GM18519 (cell line): ENCODE measurements at regions not wholly inside any gene's neighbourhood (a gene's known extent, or its start where the extent isn't known, plus 50 kb on each side); places are given as distances from the start of the nearest gene placed in this dataset.
A peak's percentile ranks its signal among the peaks of the same experiment; 100 is the strongest.
"Not testable (repeated sequence)": the region's sequence is repeated elsewhere in the genome, so short reads cannot be mapped to it uniquely, and the experiment has no call there.

ENCODE experiments used
- ATAC-seq: cut with Tn5 transposase; IDR thresholded peaks from one replicate; pipeline ENCODE4 v1.9.1; 2021; ENCODE audit warnings: mild to moderate bottlenecking, moderate library complexity; ENCODE audit not compliant: unreplicated experiment, low FRiP score

DNA sequence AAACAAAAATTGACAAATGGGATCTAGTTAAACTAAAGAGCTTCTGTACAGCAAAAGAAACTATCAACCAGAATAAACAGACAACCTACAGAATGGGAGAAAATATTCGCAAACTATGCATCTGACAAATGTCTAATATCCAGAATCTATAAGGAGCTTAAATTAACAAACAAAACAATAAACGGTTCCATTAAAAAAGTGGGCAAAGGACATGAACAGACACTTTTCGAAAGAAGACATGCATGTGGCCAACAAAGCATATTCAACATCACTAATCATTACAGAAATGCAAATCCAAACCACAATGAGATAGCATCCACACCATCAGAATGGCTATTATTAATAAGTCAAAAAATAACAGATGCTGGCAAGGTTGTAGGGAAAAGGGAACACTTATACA is 50.5 kb upstream of the MED13L start:
- ATAC-seq, result not testable (repeated sequence)

DNA sequence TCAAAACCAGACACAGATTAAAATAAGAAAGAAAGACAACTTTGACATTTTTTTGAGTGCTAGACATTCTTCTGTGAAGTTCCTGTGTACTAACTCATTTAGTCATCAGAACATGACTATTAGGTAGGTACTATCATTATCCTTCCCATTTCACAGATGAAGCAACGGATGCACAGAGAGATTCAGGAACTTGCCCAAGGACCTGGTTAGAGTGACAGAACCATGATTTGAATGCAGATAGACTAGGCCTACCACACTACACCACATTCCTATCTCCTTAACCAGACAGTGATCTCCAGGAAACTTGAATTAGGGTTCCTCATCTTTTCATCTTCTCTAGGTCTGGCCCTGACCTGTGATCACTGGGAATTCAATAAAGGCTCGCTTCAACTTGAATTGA is 54.4 kb upstream of the MED13L start:
- no peak for ATAC-seq

DNA sequence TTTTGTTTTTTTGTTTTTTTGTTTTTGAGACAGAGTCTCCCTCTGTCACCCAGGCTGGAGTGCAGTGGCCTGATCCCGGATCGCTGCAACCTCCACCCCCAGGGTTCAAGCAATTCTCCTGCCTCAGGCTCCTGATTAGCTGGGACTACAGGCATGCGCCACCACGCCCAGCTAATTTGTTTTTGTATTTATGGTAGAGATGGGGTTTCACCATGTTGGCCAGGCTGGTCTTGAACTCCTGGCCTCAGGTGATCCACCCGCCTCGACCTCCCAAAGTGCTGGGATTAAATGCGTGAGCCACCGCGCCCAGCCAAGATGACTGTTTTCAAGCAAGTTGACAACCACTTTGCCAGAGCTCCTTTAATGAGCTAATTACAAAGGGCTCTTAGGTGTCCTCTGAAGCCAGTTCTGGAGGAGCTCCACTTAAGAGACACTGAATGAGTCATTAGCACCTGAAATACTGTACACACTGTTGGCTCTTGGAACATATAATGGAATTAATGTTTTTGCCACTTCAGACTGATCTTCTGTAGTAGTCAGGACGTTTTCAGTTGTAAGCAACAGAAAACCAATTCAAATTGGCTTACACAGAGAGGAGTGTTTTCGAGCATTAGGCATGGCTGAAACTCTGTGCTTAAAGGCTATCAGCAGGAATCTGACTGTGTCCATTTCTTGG is 55.4 kb upstream of the MED13L start:
- no peak for ATAC-seq

DNA sequence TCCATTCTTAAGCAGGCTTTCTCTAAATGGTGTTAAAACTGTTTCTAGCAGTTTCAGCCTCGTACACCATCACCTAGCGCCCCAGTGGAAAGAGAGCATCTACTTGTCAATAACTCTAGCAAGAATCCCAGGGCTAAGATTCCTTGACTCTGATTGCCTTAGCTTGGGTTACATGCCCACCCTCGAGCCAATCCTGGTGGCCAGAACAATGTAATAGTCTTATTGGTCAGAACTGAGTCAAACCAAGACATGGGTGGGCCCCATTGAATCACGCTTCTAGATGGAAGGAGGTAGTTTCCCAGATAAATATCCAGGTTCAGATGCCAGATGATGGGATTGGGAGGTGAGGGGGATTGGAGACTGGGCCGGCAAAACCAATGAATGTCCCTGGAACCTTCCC is 55.9 kb upstream of the MED13L start:
- ATAC-seq, result no peak

DNA sequence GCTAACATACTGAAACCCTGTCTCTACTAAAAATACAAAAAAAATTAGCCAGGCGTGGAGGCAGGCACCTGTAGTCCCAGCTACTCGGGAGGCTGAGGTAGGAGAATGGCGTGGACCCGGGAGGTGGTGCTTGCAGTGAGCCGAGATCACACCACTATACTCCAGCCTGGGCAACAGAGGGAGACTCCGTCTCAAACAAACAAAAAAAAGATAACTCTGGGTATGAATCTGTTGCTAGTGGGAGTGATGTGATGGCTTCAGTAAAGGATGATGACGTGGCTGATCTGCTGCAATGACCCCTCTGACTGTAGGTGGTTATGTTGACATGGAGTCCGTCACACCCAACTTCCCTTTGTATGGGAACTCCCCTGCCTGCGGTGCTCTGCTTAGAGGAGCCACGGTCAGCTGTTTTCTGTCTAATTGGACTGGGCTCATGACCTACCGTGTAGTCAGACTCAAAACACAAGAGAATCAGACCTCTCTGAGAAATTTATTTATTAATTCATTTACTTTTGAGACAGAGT is 59.1 kb upstream of the MED13L start:
- peak; percentile 86 for ATAC-seq

DNA sequence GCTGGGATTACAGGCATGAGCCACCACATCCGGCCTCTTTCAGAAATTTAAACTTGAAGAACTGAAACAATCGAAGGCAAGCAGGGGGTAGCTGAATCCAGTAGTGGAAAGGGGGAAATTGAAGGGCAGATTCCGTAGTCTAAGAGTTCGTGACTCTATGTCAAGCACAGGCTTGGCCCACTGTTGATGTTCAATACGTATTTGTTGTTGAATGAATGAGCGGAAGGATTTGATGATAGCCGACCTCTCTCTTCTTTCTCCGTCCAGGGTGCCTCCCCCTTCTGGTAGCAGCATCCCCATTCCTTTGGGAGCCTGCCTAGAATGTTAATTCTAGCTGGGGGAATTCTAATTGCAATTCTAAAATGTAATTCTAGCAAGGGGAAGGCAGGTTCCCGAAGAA is 59.8 kb upstream of the MED13L start:
- no peak for ATAC-seq

DNA sequence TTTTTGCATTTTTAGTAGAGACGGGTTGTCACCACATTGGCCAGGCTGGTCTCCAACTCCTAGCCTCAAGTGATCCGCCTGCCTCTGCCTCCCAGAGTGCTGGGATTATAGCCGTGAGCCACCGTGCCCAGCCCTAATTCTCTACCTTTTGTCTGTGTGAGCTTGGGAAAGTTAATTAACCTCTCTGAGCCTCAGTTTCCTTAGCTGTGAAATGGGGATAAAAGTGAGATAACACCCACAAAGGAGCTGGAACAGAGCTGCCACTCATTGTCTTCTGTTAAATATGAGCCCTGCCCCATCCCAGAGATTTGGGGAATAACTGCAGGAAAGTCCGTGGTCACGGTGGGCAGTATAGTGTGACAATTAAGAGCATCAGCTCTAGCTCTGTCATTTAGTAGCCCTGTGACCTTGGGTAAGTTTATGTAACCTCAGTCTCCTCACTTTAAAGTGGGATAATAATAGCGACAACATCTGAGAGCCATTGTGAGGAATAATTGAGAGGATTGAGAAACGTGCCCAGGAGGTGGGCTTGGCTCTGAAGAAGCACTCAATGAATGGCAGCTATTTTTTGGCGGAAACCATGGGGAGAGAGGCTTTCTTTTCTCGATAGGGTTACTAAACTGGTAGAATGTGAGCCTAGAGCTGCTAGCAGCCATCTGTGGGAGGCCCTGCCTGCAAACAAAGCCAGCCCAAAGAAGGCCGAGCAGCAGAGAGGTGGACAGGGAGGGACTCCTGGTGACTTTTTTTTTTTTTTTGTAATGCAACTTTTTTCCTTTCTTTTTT is 60.8 kb upstream of the MED13L start:
- ATAC-seq, result no peak

DNA sequence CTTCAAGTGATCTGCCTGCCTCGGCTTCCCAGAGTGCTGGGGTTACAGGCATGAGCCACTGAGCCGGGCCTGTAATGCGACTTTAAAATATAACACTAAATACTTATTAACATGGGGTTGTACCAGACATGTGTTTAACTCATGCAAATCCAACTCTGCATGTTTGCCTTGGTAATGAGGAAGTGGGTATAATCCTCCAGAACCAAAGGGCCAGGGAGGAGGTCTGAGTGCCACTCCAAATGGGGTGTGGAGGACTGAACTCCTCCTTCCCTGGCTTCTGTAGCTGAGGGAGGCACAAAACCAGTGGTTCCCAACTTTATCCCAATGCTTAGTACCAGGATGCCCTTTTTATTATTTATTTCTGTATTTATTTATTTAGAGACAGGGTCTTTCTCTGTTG is 61.6 kb upstream of the MED13L start:
- ATAC-seq, result no peak

DNA sequence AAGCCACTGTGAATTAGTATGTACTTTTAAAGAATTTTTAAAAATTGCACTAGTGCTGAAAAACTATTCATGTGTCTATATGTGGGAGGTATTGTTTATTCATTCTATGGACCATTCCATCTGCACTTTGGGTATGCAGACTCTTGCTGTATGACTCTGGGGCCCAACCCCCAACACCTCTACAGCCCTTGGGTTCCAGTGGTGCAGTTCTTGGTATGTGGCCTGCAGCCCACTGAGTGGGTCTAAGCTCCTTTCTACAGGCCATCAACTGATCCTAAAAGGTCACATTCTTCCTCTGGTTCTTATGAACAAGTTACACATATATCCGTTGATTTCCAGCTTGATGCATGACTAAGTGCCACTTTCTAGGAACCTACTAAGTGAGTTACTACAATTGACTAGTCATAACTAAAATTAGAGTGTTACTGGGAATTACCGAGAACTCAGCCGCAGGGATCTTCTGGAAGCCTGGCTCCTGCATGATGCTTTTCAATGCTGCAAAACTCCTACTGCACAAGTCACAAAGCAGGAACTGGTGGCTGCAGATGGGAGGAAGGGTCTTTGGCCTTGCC is 62.4 kb upstream of the MED13L start:
- no peak for ATAC-seq

DNA sequence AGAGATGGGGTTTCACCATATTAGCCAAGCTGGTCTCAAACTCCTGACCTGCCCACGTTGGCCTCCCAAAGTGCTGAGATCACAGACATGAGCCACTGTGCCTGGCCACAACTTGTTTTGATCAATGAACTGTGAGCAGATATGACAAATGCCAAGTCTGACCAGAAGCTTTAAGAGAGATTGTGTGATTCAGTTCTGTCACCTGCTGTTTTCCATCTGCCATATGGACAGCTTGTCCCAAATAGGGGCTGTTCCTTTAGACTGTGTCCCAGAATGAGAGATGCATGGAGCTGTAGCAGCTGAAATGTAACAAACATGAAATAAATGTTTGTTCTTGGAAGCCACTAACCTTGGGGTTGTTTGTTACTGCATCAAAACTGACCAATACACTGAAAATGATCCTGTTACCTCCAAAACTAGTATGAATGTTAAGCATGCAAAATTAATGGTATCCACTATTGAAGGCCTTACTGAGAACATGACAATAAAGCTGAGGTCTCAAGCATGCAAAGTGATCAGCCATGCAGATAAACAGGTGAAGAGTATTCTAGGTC is 65.9 kb upstream of the MED13L start:
- no peak for ATAC-seq

DNA sequence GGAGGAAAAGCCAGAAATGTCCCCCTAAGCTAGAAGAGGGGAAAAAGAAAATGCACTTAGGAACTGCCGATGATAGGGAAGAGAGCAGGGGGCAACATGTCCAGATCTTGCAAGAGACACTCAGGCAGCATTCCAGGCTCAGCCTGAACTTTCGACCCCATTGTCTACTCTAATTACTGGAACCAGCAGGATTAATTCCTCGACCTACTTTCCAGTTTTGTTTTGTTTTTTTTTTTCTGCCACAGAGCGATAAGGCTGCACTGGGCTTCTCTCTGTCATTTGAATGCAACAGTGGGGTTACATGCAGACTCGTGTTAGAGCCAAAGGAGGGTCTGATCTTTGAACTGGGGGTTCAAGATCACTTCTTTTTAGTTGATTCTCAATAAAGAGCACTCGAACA is 68.7 kb upstream of the MED13L start:
- ATAC-seq, result no peak

DNA sequence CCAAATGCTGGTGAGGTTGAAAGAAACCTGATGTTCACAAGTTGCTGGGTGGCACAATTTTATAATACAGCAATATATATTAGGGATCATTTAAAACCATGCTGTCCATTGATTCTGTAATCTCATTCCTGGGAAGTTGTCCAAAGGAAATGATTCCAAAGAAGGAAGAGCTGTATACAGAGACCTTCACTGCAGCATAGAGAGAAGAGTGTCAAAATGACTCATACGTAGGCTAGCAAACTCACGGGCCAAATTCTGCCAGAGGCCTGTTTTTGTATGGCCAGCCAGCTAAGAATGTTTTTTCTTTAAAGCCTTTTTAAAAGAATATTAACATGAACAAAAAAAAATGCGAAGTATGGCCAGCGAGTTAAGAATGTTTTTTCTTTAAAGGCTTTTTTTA is 69.2 kb upstream of the MED13L start:
- ATAC-seq, result no peak

DNA sequence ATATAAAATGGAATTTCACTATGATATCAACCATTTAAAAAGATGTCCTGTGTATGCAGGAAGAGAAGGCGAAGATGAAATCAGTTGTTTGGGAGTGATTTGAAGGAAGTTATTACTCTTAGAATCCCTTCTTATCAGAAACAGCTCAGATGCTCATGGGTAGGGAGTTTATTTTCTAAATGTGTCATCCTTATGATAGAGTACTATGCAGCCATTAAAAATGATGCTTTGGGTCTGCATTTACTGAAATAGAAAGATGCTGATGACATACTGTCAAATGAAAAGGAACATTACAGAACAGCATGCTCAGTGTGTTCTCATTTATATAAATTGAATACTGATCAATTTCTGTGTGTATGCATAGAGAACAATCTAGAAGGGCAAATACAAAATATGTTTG is 69.8 kb upstream of the MED13L start:
- ATAC-seq, result no peak

DNA sequence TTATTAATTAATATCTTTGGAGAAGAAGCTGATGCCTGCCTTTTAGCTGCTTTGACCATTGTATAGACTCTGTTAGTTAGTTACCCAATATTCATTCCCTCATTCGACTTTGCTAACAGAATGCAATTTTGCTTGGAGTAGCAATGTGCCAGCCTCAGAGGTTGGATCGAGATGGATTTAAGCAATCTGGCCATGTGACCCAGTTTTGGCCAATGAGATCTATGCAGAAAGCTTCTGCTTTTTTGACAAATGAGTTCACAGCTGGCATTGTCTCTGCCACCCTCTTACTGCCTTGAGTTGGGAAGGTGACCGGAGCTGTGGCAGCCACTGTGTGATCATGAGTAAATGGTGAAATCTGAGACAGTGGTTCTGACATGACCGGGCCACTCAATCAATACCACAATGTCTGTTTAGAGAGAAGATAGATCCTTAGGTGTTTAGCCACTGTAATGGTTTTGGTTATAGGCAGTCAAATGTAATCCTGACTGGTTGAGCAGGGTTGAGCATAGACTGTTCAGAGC is 74.9 kb upstream of the MED13L start:
- no peak for ATAC-seq

DNA sequence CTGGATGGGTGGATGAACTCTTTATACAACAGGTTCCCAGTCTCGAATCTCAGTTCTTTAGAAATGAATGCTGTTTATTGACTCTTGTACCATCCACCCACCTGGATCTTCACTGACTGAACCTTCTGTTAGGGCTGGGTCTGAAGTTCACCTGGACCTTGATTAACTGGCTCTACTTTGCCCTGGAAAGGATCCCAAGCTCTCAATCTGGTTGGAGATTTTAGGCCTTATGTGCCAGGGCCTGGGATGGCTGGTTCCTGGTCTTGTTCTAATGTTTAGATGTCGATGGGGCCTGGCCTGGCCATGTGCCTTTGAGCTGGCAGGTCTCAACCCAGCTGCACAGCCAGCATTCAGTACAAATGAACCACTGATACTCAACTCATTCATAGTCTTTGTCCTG is 76.5 kb upstream of the MED13L start:
- ATAC-seq, result no peak

DNA sequence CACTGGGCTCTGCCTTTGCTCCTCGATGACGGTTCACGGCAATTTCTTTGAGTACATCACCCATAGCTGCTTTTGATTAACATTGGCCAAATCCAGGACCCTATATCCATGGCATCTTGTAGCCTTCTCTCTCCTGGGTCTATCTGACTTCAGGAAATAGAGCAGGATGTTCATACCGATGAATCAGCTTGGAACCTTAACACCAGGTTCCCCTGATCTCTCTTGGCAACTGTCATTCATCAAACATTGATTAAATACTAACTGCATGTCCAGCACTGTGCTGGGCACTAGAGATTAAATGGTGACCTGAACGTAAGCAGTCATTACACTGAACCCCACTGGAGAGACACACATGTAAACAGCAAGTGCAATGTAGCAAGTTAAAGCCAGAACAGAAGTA is 77.0 kb upstream of the MED13L start:
- ATAC-seq, result no peak

DNA sequence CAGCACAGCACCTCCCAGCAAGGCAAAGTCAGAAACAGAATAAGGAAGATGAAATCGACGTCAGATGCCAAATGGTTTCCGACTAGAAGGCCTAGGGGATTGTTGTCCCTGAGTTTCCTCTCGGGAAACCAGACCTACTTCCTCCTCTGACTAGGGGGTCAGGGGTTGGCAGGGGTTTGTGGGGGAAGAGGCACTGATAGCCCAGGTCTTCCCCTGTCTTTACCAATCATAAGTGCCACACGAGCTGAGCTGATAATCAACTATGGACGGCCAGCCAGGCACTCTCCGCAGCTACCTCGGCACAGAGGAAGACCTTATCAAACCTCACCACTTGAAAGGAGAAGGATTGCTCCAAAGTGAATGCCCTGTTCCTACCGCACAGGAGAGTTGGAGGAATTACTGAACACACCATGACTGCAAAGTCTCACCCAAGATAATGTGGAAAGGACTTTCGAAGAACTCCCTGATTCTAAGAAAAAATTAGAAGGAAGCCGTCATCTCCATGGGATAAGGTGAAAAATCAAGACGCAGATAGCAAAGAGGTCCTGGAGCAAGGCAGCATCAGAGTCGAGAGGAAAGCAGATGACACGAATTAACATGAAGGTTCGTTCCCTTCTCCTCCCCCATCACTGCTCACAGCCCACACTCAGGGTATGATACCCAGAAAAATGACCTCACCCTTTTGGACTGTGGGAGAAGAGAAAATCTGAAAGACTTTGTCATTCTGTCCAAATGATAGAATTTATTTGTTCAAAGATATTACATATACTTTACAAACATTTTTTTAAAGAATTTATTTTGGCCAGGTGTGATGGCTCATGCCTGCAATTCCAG is 77.7 kb upstream of the MED13L start:
- ATAC-seq, result no peak

DNA sequence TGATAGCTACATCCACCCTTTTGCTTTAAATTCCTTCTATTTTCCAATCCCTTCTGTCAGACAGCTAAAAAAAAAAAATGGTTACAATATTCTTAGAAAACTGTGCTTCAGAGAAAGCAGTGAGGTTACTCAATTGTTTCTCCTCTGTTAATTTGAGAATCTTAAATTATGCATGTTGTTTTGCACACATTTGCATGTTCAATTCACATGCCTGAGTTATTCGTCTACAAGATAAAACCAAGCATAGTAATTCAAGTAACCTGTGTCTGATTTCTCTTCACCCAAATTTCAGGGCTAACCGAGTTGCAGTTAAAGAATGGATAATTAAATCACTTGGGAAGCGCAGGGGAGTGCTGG is 81.0 kb upstream of the MED13L start:
- ATAC-seq, result no peak

DNA sequence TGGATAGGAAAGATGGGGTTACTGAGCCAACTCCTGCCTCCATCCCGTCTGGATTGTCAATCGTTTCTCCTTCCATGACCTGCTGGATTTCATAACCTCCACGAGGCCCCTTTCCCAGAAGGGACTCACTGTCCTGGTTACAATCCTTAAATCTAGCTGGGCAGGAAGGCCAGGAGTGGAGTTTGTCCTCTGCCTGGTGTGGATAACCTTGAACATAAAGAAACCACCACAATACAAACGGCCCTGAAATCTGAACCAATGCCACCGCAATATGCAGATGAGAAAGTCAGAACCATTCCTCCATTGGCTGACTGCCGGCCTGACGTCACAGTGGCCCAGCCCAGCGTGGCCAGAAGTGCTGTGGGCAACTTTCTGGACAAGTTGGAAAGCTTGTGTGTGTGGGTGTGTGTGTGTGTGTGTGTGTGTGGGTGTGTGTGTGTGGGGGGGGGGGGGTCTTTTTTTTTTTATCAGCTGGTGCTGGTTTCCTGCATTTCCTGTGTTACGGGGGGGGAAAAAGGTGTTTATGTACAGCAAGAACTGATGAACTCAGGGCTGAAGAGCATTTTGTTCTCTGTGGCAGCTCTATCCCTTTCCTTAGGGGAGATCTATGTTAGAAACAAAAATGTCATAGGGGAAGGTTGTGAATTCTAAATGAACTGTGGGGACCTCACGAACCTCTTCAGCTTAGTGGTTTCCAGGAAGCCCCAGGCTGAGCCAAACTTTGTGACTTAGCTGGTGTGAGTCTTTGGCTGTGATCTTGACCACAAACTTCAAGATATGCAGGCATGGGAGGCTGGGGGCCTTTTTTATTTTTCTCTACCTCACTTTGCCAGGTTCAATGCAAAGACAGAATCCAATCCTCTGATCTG is 81.6 kb upstream of the MED13L start:
- ATAC-seq, result peak; percentile 59
